Lower leg skin (tissue), 3 donors: ENCODE measurements at regions not wholly inside any gene's neighbourhood (a gene's known extent, or its start where the extent isn't known, plus 50 kb on each side); places are given as distances from the start of the nearest gene placed in this dataset.

Experiments
- CTCF ChIP-seq, 3 donors: fragments of 450-650 bp; IDR thresholded peaks; one replicate each; pipeline ENCODE4 v1.5.1; 2016; ENCODE audit warnings: antibody characterized with exemption in 3 of 3, mild to moderate bottlenecking in 3 of 3, moderate library complexity in 2 of 3
- POLR2A ChIP-seq, 2 donors: fragments of 450-650 bp; IDR thresholded peaks; one replicate each; pipeline ENCODE4 v1.6.1; 2016 to 2017; ENCODE audit warnings: antibody characterized with exemption in 2 of 2, mild to moderate bottlenecking in 1 of 2, moderate library complexity in 1 of 2

- TF ChIP-seq POLR2A (IDR thresholded peaks at IDR 0.05) = no peak
- TF ChIP-seq CTCF (IDR thresholded peaks at IDR 0.05) = no peak
Measured at GRCh38 chr6:8207191-8207868, 105.0 kb upstream of the EEF1E1 start.
